SIG-M5 treated with dmso at 0.1 percent for 504 hours (cell line): ENCODE measurements at regions not wholly inside any gene's neighbourhood (a gene's known extent, or its start where the extent isn't known, plus 50 kb on each side); places are given as distances from the start of the nearest gene placed in this dataset.
A peak's percentile ranks its signal among the peaks of the same experiment; 100 is the strongest.
"Not testable (repeated sequence)": the region's sequence is repeated elsewhere in the genome, so short reads cannot be mapped to it uniquely, and the experiment has no call there.

Source experiments
- DNase-seq: peaks from one replicate; lab custom pipeline; 2025; ENCODE audit not compliant: unreplicated experiment; lab: John Stamatoyannopoulos, UW

GRCh38 chr6:23533944-23534343, 592.1 kb upstream of the NRSN1 start:
- DNase-seq, result no peak

GRCh38 chr6:23534351-23534750, 591.7 kb upstream of the NRSN1 start:
- DNase-seq, result no peak

DNA sequence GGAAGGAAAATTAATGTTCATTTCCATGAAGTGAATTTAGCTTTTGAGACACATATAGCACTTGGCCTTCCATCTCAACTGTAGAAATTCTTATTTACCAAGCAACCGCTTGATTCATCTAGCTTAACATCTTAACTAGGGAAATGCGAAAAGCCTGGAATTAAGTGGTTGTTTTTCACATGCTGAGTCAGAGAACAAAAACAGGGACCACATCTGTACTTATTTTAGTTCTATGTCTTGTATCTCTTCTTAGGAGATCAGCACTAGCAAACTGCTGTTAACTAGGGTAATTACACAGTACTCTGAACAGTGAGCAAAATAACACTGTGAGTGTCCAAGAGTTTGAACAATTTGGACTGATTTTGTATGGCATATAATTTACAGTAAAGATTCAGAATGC, 590.9 kb upstream of the NRSN1 start:
- DNase-seq, result no peak

DNA sequence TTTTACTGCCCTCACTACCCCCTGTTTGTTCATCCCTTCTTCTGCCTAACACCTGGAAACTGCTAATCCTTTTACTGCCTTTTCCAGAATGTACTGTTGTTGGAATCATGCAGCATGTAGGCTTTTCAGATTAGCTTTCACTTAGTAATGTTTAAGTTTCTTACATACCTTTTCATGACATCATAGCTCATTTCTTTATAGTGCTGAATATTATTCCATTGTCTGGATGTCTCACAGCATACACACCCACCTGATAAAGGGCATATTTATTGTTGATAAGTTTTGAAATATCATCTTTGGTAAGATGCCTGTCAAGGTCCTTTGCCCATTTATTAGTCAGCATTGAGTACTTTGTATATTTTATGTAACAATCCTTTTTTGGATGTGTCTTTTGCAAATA, 588.2 kb upstream of the NRSN1 start:
- no peak for DNase-seq

DNA sequence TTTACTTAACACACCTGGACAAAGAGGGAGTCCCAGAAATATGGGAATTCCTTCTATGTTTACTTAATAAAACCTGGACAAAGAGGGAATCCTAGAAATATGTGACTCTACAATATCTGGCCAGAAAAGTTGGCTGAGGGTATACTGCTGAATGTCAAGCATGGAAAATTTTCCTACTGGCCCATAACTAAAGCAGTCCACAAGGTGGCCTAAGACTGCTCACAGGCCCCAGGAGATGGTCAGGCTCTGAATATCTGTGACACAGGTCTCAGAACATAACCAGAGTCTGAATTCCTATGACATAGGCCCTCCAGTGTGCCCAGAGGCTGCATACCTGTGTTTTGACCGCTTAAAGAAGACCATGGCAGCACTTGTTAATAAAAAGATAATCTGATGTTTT, 578.2 kb upstream of the NRSN1 start:
- peak; percentile 18 for DNase-seq

DNA sequence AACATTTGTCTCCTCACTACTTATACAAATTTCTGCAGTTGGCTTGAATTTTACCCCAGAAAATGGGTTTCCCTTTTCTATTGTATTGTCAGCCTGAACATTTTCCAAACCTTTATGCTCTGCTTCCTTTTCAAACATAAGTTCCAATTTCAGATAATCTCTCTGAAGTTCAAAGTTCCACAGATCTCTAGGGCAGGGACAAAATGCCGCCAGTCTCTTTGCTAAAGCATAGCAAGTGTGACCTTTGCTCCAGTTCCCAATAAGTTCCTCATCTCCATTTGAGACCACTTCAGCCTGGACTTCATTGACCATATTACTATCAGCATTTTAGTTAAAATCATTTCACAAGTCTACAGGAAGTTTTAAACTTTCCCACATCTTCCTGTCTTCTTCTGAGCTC, 571.1 kb upstream of the NRSN1 start:
- DNase-seq, result not testable (repeated sequence)

DNA sequence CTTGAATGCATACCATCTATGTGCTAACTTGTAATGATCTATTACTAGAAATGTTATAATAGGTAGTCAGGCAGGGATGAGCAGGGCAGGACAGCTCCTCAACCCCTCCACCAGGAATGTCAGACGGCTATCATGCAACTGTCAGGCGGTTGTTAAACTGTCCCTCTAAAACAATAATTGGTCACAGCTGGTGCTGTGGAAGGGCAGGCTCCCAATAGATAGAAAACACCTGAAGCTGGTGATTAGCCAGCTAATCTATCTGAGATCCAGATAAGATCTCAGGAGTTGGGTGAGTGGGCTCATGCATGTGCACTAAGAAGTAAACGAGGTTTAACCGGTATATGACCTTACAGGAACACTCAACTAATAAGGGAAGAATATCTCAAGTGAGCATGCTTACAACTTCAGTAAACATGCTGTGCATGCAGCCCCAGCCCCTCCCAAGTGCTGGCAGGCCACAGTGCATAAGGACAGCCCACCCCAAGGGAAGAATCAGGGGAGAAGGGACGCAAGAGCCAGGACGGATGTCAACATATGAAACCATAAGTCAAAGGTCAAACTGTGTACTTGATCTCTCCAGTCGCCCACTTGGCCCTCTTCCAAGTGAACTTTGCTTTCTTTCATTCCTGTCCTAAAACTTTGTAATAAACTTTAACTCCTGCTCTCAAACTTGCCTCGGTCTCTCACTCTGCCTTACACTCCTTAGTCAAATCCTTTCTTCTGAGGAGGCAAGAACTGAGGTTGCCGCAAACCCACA, 566.2 kb upstream of the NRSN1 start:
- DNase-seq, result no peak

DNA sequence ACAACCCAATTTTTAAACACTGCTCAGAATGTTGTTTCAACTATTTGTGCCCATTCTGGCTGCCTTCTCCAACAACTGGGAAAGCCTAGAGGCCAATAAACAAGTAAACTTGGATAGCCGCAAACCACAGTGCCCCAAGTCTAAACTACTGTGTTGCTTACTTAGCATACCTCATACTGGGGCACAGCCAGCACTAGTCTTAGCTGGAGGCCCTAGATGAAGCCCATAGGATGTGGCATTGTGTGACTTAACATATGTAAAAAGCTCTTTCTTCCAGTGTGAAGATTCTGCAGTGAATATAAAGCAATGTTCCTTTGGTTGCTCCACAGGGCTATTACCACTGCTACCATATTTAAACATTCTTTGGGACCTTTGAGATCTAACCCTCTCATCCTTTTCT, 564.3 kb upstream of the NRSN1 start:
- DNase-seq, result no peak

DNA sequence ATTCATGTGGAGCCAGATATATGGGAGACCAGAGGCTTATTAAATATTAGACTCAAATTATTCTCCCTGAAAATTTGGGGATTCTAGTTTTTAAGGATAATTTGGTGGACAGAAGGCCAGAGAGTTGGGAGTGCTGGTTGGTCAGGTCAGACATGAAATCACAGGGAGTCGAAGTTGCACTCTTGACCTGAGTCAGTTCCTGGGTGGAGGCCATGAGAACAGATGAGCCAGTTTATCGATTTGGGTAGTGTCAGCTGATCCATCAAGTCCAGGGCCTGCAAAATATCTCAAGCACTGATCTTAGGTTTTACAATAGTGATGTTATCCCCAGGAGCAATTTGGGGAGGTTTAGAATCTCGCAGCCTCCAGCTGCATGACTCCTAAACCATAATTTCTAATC, 563.5 kb upstream of the NRSN1 start:
- no peak for DNase-seq

DNA sequence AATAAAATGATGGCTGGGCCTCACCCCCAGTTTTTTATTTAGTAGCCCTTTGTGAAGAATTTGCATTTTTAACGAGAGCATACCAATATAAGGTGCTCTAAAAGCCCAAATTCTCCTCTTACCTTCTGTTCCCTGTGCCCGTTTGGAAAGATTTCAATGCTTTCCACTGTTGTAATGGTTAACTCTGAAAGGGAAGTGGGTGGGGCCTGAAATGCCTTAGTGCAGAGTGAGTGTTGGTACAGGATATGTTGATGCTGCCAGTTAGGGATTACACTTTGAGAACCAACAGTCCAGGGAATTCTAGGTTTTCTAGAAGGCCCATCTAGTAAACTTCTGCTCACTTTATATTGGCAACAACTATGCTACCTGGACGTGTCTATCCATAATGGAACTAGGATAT, 562.7 kb upstream of the NRSN1 start:
- DNase-seq, result no peak

GRCh38 chr6:23566418-23566817, 559.6 kb upstream of the NRSN1 start:
- no peak for DNase-seq

DNA sequence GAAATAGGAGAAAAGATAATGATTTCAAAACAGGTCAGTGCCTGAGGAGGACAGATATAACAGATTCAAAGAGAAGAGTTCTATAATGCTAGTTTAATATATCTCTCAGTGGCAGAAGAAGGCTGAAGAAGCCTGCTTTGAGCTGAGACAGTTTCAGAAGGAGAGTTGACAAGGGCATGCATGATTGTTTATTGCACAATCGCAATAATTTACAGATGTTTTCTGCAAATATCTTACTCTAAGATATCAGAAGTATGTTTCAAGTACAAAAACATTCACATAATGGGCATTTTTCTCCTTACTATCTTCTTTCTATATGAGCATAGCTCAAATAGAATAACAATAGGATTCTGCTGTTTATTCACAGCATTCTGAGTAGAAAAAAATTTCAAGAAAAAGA, 557.7 kb upstream of the NRSN1 start:
- DNase-seq, result no peak

- no peak for DNase-seq
These were observed 541.8 kb upstream of the NRSN1 start for GRCh38 chr6:23584134-23584763.

GRCh38 chr6:23587582-23587981, 538.4 kb upstream of the NRSN1 start:
- DNase-seq, result no peak

DNA sequence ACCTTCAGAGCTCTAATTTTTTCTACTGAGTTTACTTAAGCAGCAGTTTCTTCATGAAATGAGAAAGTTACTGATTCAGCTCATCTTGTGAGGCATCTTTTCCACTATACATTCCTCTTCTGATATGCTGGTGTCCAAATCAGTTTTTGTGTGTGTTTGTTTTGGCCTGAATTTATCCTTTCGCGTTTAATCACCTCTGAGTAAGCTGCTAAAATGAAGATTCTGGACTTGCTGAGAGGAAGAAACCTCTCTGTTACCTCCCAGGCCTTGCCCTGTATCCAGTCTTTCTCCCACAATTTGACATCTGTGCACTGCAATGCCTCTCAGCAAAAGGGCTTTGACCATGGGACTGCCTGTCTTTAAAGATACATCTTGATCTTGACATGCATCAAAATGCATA, 536.2 kb upstream of the NRSN1 start:
- no peak for DNase-seq

GRCh38 chr6:23590498-23591126, 535.4 kb upstream of the NRSN1 start:
- no peak for DNase-seq

GRCh38 chr6:23591761-23592160, 534.3 kb upstream of the NRSN1 start:
- no peak for DNase-seq

GRCh38 chr6:23600118-23600517, 525.9 kb upstream of the NRSN1 start:
- no peak for DNase-seq

- no peak for DNase-seq
These were observed 524.1 kb upstream of the NRSN1 start for GRCh38 chr6:23601811-23602345.

DNA sequence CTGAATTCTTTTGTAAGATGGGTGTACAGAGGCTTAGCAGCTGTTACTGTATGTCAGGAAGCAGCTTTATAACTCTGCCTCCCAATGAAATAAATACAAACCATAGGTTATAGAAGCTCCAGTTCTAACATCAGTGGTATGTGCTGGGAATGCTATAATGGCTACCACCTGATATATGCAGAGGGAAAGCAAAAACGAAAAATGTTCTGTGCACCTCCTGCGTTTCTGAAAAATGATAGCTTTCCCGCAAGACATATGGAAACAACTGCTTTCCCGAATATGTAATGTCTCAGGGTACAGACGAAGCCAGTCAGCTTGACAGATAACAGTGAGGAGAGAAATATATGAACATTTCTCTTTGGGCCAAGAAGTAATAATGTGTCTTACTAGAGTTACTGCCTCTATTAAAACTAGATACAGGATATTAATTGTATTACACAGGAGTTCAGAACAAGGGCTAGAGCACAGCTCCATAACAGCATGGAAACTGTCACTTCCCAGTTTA, 517.0 kb upstream of the NRSN1 start:
- no peak for DNase-seq

DNA sequence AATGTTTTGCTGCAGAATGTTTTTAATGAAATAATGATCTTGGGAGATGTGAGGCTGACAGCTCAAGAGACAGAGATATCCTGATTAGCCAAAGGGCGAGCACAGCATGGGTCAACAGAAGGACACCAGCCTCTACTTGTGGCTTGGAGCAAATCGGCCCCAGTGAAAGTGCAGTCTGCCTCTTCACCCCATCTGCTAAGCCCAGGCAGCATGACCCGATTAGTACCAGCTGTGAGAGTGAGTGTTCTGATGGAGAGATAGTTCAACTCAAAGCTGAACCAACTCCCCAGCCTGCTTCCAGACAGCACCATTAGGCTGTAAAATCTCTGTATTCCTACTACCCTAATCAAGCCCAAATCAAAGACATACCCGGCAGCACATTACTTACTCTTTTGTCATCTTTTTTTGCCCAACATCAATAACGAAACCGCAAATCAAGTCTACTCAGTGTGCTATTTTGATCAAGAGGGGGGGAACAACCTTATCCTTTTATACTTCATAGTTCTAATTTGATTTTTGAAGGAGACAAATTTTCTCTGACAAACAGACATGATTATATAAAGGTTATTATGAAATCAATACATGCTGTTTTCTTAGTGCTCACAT, 514.1 kb upstream of the NRSN1 start:
- no peak for DNase-seq

- no peak for DNase-seq
These were observed 507.6 kb upstream of the NRSN1 start for GRCh38 chr6:23618366-23618765.
